ENCODE measurements at regions not wholly inside any gene's neighbourhood (a gene's known extent, or its start where the extent isn't known, plus 50 kb on each side); places are given as distances from the start of the nearest gene placed in this dataset.

DNA sequence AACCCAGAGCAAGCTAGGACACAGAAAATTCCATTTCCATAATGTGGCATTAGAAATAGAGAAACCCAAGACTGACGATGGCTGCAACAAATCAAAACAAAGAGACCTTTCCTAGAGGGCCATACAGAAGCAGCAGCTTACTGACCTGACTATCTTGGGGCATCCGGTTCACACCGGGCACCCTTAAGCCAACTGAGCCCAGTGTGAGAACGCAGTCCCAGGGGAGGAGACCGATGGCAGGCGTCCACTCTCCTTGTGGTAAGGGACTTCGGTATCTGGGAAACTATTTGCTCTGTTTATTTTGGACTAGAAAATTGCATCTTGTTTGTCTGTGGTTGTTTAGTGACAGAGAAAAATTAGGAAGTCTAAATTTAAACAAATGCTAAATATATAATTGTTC is 244.8 kb upstream of the COPS8 start:
- H3K9me3 ChIP-seq (ENCODE audit: low read length), result peaks cover 13% of the 10 kb centered on the region
- in situ Hi-C loops (cut with HindIII; ENCODE audit: extremely low pct_ligation_motif_present, low pct_unique_long_range_greater_than_20kb) (no loop called here), intact Hi-C loops (cut with micrococcal nuclease; ENCODE audit: unreplicated experiment) (no loop called here)
- no peak for FAIRE-seq
- H3K27me3 ChIP-seq (ENCODE audit: control insufficient read depth in 1 of 2, insufficient read depth in 2 of 2, low read length in 2 of 2), result peaks cover 0 to 13% of the 10 kb centered on the region in 2 experiments; a peak in 1 of 5 replicates
- H3K9ac ChIP-seq (ENCODE audit: insufficient read depth, low read depth, low read length), result no peak overlapping the region
- no peak overlapping the region for H3K4me3 ChIP-seq (replicated peaks in 1 of 3; ENCODE audit: insufficient read depth in 1 of 3, low read depth in 2 of 3, low read length in 3 of 3)
- H3K4me1 ChIP-seq (ENCODE audit: insufficient read depth, low read length), result no peaks in the 10 kb centered on the region
- H3K27ac ChIP-seq (ENCODE audit: extremely low read length, insufficient read depth, low read length), result no peak overlapping the region
- no peak for ATAC-seq
- no peaks in the 10 kb centered on the region for H4K20me1 ChIP-seq (ENCODE audit: insufficient read depth, low read length)
- no peaks in the 10 kb centered on the region for H3K79me2 ChIP-seq (ENCODE audit: insufficient read depth, low read length)
- CTCF ChIA-PET (ENCODE audit: low intra/inter-chr PET ratio, low total read pairs), result no interaction called here
- no TSS peak for BruUV-seq (replicated peaks)
- 70% methylated on average over 7 of the region's 7 CpGs for WGBS (ENCODE audit: low lambda C conversion rate)
- no peak overlapping the region for H2AFZ ChIP-seq (ENCODE audit: low read length)
- no peak for DNase-seq (ENCODE audit: low spot score)
- POLR2A ChIA-PET, result no interaction called here
- no peak overlapping the region for H3K4me2 ChIP-seq (ENCODE audit: low read depth, low read length)
- no peaks in the 10 kb centered on the region for H3K36me3 ChIP-seq (replicated peaks in 1 of 2; ENCODE audit: control insufficient read depth in 1 of 2, insufficient read depth in 2 of 2, low read length in 2 of 2)
- TF ChIP-seq, protein P1, sequence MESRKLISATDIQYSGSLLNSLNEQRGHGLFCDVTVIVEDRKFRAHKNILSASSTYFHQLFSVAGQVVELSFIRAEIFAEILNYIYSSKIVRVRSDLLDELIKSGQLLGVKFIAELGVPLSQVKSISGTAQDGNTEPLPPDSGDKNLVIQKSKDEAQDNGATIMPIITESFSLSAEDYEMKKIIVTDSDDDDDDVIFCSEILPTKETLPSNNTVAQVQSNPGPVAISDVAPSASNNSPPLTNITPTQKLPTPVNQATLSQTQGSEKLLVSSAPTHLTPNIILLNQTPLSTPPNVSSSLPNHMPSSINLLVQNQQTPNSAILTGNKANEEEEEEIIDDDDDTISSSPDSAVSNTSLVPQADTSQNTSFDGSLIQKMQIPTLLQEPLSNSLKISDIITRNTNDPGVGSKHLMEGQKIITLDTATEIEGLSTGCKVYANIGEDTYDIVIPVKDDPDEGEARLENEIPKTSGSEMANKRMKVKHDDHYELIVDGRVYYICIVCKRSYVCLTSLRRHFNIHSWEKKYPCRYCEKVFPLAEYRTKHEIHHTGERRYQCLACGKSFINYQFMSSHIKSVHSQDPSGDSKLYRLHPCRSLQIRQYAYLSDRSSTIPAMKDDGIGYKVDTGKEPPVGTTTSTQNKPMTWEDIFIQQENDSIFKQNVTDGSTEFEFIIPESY (CRISPR knock-in tag; IDR thresholded peaks at IDR 0.05), result no peak
- TF ChIP-seq ZNF512B (CRISPR knock-in tag; IDR thresholded peaks at IDR 0.05; ENCODE audit: borderline replicate concordance) (no peak), AKAP8 (CRISPR knock-in tag; IDR thresholded peaks at IDR 0.05) (no peak), MAFF (IDR thresholded peaks at IDR 0.05; ENCODE audit: low read depth, low read length) (no peak), REXO4 (CRISPR knock-in tag; IDR thresholded peaks at IDR 0.05; ENCODE audit: borderline replicate concordance) (no peak), E2F2 (CRISPR knock-in tag; IDR thresholded peaks at IDR 0.05; ENCODE audit: borderline replicate concordance) (no peak), HMG20B (CRISPR knock-in tag; conservative IDR thresholded peaks at IDR 0.05) (no peak), SNRNP70 (IDR thresholded peaks at IDR 0.05; ENCODE audit: low read depth, low read length) (no peak), ZNF282 (IDR thresholded peaks at IDR 0.05; ENCODE audit: partially characterized antibody) (no peak), KAT7 (CRISPR knock-in tag; IDR thresholded peaks at IDR 0.05; ENCODE audit: borderline replicate concordance) (no peak), ZNF251 (CRISPR knock-in tag; IDR thresholded peaks at IDR 0.05) (no peak), LBX2 (CRISPR knock-in tag; IDR thresholded peaks at IDR 0.05; ENCODE audit: borderline replicate concordance) (no peak), TSC22D2 (CRISPR knock-in tag; IDR thresholded peaks at IDR 0.05; ENCODE audit: borderline replicate concordance) (no peak), ZNF207 (IDR thresholded peaks at IDR 0.05; ENCODE audit: borderline replicate concordance) (no peak), ZNF362 (CRISPR knock-in tag; IDR thresholded peaks at IDR 0.05; ENCODE audit: borderline replicate concordance) (no peak), WIZ (CRISPR knock-in tag; IDR thresholded peaks at IDR 0.05) (no peak)
- TF ChIP-seq, protein P2, sequence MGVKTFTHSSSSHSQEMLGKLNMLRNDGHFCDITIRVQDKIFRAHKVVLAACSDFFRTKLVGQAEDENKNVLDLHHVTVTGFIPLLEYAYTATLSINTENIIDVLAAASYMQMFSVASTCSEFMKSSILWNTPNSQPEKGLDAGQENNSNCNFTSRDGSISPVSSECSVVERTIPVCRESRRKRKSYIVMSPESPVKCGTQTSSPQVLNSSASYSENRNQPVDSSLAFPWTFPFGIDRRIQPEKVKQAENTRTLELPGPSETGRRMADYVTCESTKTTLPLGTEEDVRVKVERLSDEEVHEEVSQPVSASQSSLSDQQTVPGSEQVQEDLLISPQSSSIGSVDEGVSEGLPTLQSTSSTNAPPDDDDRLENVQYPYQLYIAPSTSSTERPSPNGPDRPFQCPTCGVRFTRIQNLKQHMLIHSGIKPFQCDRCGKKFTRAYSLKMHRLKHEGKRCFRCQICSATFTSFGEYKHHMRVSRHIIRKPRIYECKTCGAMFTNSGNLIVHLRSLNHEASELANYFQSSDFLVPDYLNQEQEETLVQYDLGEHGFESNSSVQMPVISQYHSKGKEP (CRISPR knock-in tag; IDR thresholded peaks at IDR 0.05), result no peak

All from HepG2 (cell line).